ENCODE measurements at regions not wholly inside any gene's neighbourhood (a gene's known extent, or its start where the extent isn't known, plus 50 kb on each side); places are given as distances from the start of the nearest gene placed in this dataset.
A peak's percentile ranks its signal among the peaks of the same experiment; 100 is the strongest.

DNA sequence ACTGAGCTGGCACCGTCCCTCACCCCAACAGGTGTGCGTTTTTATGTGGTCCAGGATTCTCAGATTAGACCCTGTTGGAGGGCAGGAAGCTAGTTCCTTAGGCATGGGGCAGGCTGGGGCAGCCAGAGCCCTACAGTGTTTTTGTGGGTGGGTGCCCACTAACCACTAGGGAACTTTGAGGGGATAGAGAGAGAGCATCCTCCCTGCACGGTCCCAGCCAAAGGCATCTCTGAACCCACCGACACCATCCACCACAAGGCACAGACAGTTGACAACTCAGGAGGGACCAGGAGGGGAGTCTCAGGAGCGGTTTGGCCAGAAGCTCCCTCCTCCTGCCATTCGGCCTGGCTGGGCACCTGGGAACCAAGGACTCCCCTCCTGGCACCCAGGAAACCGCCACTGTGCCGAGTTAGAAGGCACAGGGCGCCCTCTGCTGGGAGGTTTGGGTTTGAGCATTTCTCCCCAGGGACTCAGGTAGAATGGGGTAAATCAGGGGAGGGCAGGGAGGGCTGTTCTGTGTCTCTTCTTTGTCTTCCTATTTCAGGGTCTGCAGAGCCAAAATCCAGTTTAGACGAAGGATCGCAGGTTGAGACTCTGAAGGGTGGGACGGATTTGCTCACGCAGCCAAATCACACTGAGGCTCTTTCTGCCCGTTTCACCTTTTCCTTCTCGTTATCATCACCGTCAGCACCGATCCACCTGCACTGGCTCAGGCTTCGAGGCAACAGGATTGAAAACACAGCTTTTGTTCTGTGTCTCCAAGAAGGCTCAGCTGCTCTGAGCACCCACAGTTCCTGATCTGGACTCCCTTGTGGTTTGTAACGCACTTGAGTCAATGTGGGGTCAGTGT, 84.8 kb upstream of the COL13A1 start:
- peak; percentile 20 for DNase-seq (ENCODE audit: low spot score)

- DNase-seq (ENCODE audit: low spot score), result no peak
These were observed 82.8 kb upstream of the COL13A1 start for GRCh38 chr10:69718951-69719350.

DNA sequence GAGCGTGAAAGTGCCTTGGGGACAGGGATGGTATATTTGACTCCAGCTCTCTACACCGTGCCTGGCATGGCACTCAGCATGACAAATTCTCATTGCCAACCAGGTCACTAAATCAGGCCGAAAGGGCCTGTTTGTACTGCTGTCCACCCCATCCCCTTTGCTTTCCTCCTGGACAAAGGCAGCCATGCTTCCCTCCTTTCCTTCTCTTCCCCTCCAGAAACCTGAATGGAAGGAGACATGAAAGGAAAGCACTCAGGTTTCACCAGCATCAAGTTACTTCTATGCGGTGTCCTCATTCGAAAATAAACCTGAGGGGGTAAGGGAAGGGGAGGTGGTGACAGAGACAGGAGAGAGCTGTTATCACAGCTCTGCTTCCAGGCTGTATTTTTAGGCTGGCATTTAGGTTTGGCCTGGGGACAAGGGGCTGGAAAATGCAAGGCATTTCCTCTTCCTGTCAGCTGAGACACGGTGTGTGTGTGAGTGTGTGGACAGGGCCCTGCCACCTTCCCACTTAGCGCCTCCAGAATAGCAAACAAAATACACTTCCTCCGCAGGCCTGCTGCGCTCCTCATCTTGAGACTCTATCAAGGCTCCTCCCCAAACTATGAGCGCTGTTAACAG, 79.9 kb upstream of the COL13A1 start:
- DNase-seq (ENCODE audit: low spot score), result no peak

- DNase-seq (ENCODE audit: low spot score), result no peak
These were observed 78.1 kb upstream of the COL13A1 start for GRCh38 chr10:69723653-69724052.

DNA sequence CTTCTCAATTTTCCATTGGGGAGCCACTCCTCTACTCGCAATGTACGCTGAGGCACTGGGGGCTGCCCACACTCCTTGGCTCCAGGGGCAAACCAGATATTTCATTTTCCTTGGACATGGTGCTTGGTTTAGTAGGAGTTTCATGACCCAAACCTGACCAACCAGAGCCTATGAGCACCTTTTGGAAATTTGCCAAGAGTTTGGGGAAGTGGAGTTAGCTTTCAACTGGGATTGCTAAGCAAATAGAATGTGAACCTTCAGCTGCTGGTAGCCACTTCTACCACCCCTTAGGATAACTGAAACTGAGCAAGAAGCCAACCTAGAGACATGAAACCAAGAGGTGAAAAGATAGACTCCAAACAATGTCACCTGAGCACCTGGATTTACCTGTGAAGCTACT, 74.9 kb upstream of the COL13A1 start:
- DNase-seq (ENCODE audit: low spot score), result no peak

DNA sequence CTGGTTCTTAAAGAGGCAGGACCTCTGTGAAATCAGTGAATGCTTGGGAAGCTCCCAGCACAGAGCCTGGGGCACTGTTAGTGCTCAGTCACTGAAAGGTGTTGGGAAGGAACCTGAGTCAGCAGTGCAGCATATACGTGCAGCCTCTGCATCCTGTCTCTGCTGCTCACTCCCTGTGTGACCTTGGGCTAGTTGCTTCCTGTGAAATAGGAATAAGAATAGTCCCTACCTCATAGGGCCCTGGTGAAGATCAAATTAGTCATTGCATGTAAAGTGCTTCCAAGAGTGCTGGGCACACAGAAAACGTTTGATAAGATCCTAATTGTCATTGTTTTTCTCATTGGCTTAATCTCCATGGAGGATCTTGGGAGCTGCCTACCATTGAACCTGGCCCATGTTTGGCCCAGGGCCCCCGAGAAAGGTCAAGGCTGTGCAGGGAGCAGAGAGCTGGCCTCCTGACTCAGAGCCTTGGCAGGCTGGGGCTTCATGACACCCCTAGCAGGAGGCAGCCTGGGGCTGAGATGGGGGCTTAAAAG, 73.3 kb upstream of the COL13A1 start:
- DNase-seq (ENCODE audit: low spot score), result no peak

- DNase-seq (ENCODE audit: low spot score), result no peak
These were observed 72.2 kb upstream of the COL13A1 start for GRCh38 chr10:69729326-69730048.

GRCh38 chr10:69730251-69731156, 71.2 kb upstream of the COL13A1 start:
- no peak for DNase-seq (ENCODE audit: low spot score)

GRCh38 chr10:69731184-69731583, 70.5 kb upstream of the COL13A1 start:
- DNase-seq (ENCODE audit: low spot score), result no peak

GRCh38 chr10:69731698-69732097, 70.0 kb upstream of the COL13A1 start:
- no peak for DNase-seq (ENCODE audit: low spot score)

DNA sequence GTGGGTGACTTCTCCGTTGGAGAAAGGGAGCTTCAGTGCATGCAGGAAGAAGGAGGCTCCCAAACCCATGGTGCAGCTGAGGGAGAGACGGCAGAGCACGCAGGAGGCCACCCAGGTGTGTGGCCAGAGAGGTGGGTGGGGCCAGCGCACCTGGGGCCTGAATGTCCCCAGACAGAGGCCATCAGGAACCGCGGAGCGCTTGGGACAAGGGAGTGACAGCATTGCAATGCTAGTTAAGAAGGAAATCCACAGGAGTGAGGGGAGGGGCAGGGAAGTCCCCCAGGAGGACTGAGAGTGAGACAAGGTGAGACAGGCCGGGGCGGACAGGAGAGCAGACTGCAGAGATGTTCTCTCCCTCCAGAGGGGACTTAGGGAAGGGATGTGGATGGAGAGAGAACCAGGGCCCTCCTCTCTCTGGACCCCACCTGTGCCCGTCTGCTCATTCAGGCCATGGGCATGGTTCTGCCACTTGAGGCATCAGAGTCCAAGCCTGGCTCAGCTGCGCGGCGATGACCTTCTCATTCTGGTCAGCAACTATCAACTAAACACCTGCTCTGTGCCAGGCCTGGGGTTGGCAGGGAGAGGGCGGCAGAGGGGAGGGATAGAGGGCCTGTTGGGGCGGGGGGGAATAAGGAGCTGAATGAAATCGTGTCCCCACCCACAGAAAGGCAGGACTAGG, 69.4 kb upstream of the COL13A1 start:
- DNase-seq (ENCODE audit: low spot score), result no peak

DNA sequence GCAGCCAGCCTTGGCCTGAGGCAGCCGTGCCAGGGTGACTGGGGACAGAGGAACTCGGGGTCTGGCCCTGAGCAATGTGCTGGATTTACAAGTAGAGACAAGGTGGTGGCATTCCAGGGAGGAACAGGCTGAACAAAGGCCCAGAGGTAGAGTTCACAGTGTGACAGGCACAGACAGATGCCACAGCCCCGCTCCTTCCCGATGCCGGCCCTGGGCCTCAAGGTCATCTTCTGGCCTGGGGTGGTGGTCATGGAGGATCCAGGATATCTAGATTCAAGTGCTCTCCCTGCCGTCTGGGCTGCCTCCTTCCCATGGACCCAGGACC, 68.9 kb upstream of the COL13A1 start:
- DNase-seq (ENCODE audit: low spot score), result no peak

DNA sequence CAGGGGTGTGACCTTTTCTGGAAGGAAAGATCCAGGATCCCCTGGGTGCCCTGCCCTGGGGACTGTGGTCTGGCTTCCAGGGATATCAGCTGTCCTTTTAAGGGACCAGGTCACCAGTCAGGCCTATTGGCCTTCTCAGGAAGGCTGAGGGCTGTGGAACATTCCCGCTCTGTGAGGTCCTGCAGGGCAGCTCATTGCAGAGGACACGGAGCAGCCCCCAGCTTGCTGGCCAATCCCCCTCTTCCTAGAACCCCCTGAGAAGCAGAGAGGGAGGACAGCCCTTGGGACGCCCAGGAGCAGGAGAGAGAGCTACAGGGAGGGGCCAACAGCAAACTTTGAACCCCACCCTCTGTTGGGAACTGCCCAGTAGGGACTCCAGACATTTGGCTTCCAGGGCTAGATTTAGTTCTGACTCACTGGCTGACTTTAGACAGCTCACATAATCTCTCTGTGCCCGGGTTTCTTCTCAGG, 67.9 kb upstream of the COL13A1 start:
- DNase-seq (ENCODE audit: low spot score), result no peak

GRCh38 chr10:69734416-69734796, 67.3 kb upstream of the COL13A1 start:
- no peak for DNase-seq (ENCODE audit: low spot score)

DNA sequence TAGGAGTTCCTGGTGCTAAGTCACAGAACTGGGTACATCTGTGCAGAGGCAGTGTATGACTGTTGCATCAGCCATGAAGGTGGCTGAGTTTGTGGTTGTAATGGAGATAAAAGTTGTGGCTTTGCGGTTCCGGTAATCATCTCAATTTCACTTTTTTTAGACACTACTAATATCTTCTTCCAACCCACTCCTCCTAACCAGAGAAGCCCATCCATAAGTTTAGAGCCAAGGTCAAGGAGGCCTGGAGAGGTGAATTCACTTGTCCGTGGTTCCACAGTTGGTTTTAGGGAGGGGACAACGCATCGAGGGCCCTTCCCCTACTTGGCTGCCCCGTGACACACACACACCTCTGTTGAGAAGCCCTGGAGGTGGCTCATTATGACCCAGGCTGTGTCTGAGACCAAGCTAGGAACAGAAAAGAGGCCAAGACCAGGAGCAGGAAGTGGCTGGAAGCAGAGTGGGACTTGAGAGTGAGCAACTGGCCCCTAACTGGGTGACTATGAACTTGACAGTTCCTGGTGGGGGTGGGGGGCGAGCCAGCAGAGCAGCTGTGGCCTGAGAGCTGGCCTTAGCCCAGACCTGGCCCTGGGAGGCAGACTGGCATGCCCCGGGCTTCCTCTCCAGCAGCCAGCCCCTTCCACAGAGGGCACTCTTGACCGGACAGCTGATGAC, 66.8 kb upstream of the COL13A1 start:
- no peak for DNase-seq (ENCODE audit: low spot score)

DNA sequence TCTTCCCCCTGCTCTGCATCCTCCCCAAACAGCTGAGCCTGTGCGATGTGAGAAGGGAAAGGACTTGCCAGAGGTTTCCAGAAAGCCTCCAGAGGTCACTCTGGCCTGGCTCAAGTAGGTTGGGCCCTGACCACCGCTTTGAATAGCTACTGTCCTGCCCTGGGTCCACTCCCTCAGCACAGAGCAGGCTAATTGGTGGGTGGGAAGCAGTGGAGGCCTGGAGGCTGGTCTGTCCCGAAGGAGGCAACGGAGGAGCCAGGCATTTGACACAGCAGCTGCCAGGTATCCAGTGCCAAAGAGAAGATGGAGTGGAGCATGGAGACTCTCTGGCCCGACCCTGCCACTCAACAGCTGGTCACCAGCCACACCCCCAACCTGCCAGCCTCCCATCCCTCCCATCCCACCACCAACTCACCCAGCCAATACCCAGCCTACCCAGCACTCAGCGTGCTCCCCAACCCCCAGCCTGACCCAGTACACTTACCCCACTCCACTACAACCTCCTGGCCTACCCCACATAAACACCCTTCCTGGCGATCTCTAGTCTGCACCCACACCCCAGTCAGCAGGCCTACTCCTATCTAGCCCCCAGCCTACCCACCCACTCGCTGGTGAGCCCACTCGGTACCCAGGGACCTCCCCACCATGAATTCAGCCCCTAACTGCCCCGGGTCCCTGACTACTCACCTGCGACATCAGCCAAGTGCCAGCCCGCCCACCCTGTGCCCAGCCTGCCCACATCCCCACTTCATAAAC, 64.6 kb upstream of the COL13A1 start:
- no peak for DNase-seq (ENCODE audit: low spot score)

DNA sequence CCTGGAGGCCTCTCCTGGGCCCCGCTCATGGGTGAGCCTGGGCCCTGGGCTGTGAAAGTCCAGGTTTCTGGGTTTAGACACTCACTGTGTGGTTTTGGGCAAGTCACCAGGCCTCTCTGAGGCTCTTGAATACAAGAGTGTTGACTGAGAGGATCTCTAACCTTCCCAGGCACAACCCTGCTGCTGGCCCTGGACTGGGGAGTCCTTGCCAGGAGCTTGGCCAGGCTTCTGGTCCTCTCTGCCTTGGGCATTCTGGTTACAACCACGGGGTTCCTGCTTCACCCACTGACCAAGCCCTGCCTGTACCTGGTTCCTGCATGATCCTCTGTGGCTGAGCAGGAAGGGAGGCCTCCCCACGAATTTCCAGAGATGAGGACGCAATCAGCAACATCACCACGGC, 63.6 kb upstream of the COL13A1 start:
- DNase-seq (ENCODE audit: low spot score), result no peak

GRCh38 chr10:69738858-69739435, 62.8 kb upstream of the COL13A1 start:
- no peak for DNase-seq (ENCODE audit: low spot score)

DNA sequence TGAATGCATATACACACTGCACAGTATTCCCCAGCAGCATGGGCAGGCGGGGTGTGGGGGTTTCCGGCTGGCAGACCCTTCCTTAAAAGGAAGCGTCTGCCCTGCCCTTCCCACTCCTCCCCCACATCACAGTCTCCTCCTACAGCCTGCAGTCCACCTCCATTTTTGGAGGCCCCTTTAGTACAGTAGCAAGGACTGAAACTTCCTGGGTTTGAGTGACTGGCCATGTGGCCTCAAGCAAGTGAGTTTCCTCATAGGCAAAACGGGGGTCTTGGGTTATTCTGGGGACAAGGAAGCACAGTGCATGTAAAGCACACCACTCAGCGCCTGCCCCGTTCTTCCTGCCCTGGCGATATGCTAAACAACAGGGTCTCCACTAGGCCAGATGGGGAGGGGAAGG, 62.1 kb upstream of the COL13A1 start:
- DNase-seq (ENCODE audit: low spot score), result no peak

DNA sequence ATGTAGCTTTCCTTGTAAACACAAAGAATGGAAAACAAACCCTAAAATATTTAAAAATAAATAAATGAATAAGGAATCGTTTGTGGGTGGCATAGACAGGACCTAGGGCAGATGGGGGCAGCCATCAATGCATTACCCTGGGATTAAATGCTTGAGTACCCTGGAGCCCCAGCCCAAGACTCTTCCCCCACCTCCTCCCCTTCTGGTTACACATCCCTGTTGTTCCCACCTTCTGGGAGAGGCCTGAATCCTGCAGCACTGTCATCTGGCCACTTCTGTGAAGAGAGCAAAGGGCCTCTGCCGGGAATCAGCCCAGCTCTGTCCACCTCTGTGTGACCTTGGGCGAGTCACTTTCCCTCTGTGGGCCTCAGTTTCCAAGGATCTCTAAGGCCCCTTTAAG, 61.6 kb upstream of the COL13A1 start:
- DNase-seq (ENCODE audit: low spot score), result no peak
